Breast epithelium (tissue), 3 donors: ENCODE measurements at regions not wholly inside any gene's neighbourhood (a gene's known extent, or its start where the extent isn't known, plus 50 kb on each side); places are given as distances from the start of the nearest gene placed in this dataset.

ENCODE experiments used
- CTCF ChIP-seq, 3 donors: fragments of 450-650 bp; IDR thresholded peaks; one replicate each; pipeline ENCODE4 v1.5.1; 2016 to 2017; ENCODE audit warnings: antibody characterized with exemption in 3 of 3, mild to moderate bottlenecking in 3 of 3, moderate library complexity in 3 of 3
- POLR2A ChIP-seq: fragments of 450-650 bp; IDR thresholded peaks from one replicate; pipeline ENCODE4 v1.6.1; 2016; ENCODE audit warnings: antibody characterized with exemption, mild to moderate bottlenecking, moderate library complexity
- POLR2AphosphoS5 ChIP-seq, 3 donors: sonication (generic); formaldehyde crosslinking; IDR thresholded peaks; one replicate each; pipeline ENCODE4 v1.6.1; 2017; ENCODE audit warnings: antibody characterized with exemption in 3 of 3

DNA sequence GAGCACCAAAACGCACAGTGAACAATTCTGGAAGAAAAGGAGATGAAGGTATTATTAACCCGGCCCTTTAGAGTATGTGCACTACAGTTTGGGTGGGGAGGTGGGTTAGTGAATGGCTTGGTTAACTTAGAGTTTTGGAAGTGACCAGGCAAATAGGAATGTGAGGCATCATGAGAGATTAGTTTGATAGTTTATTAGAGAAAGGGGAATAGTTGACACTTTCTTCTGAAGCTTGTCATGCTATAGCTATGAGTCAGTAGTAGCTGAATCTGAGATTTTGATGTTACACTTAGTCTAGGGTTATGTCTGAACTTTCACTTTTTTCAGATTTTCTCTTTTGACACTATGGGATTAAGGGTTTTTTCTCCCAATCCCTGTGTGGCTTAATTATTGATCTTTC, 567.2 kb downstream of the SNAPC1 start:
- TF ChIP-seq CTCF (IDR thresholded peaks at IDR 0.05) (no peak), POLR2A (no peak), POLR2AphosphoS5 (IDR thresholded peaks at IDR 0.05) (no peak)
